Muscle of leg (tissue), 3 donors: ENCODE measurements at regions not wholly inside any gene's neighbourhood (a gene's known extent, or its start where the extent isn't known, plus 50 kb on each side); places are given as distances from the start of the nearest gene placed in this dataset.

ENCODE experiments used
- DNase-seq: peaks from one replicate; pipeline ENCODE4 v3.0.0; 2013
- H3K27ac ChIP-seq: one replicate; pipeline ENCODE4 v1.5.1; 2013; ENCODE audit warnings: mild to moderate bottlenecking, low read length, control low read depth
- H3K27me3 ChIP-seq: one replicate; pipeline ENCODE4 v1.6.1; 2013; ENCODE audit warnings: low read length; ENCODE audit not compliant: control insufficient read depth, insufficient read depth
- H3K36me3 ChIP-seq: one replicate; pipeline ENCODE4 v1.6.1; 2013; ENCODE audit warnings: low read length; ENCODE audit not compliant: control insufficient read depth, insufficient read depth
- H3K4me1 ChIP-seq: one replicate; pipeline ENCODE4 v1.6.1; 2013; ENCODE audit warnings: low read length; ENCODE audit not compliant: control insufficient read depth, insufficient read depth
- H3K4me3 ChIP-seq: one replicate; pipeline ENCODE4 v1.5.1; 2013; ENCODE audit warnings: low read length, control low read depth
- H3K9me3 ChIP-seq: replicated peaks from 2 replicates; pipeline ENCODE4 v1.6.1; 2013; ENCODE audit warnings: low read depth, low read length; ENCODE audit not compliant: control insufficient read depth
- WGBS: methylation state at CpG from one replicate; pipeline ENCODE4 v1.1.5; 2013; ENCODE audit warnings: missing lambda C conversion rate; ENCODE audit not compliant: insufficient coverage; 5-methylcytosine and 5-hydroxymethylcytosine counted together

GRCh38 chr13:56903710-56904282 lies 236.9 kb upstream of the PRR20A start:
- H3K4me3 ChIP-seq = no peak overlapping the region
- no peaks in the 10 kb centered on the region for H3K27me3 ChIP-seq
- no peaks in the 10 kb centered on the region for H3K36me3 ChIP-seq
- no peaks in the 10 kb centered on the region for H3K9me3 ChIP-seq
- no CpG with 5 or more reads among the region's 3 CpGs for WGBS
- no peak for DNase-seq
- no peaks in the 10 kb centered on the region for H3K4me1 ChIP-seq
- H3K27ac ChIP-seq = no peak overlapping the region

GRCh38 chr13:56906909-56907308 lies 233.8 kb upstream of the PRR20A start:
- Histone ChIP-seq H3K27me3 (no peaks in the 10 kb centered on the region), H3K9me3 (no peaks in the 10 kb centered on the region), H3K4me3 (no peak overlapping the region), H3K27ac (no peak overlapping the region), H3K4me1 (no peaks in the 10 kb centered on the region), H3K36me3 (no peaks in the 10 kb centered on the region)
- 40% methylated on average over 1 of the region's 1 CpG for WGBS
- no peak for DNase-seq

DNA sequence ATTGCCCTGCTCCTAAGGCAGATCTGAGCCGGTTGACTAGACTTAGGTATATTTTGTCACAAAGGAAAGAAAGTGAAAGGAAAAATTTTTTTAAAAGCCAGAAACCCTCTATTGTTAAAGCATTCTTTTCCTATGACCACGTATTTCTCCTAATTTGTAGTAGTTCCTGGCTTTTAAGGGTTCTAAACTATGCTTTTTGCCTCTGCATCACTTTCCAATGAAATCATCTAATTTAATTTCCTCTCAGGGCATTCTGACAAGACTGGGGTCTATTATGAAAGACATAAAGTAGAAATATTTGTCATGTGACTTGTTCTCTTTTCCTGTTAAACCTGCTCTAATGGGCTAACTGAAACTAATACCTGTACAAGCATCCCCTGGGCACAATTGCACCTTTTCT lies 233.0 kb upstream of the PRR20A start:
- Histone ChIP-seq H3K9me3 (no peaks in the 10 kb centered on the region), H3K27me3 (no peaks in the 10 kb centered on the region), H3K27ac (no peak overlapping the region), H3K36me3 (no peaks in the 10 kb centered on the region), H3K4me3 (no peak overlapping the region), H3K4me1 (no peaks in the 10 kb centered on the region)
- WGBS = no CpG with 5 or more reads among the region's 2 CpGs
- DNase-seq = peak; percentile 37

GRCh38 chr13:56909896-56910600 lies 230.7 kb upstream of the PRR20A start:
- Histone ChIP-seq H3K36me3 (no peaks in the 10 kb centered on the region), H3K9me3 (no peaks in the 10 kb centered on the region), H3K4me3 (no peak overlapping the region), H3K27me3 (no peaks in the 10 kb centered on the region), H3K27ac (no peak overlapping the region), H3K4me1 (no peaks in the 10 kb centered on the region)
- DNase-seq = no peak
- WGBS = 96% methylated on average over 25 of the region's 30 CpGs

DNA sequence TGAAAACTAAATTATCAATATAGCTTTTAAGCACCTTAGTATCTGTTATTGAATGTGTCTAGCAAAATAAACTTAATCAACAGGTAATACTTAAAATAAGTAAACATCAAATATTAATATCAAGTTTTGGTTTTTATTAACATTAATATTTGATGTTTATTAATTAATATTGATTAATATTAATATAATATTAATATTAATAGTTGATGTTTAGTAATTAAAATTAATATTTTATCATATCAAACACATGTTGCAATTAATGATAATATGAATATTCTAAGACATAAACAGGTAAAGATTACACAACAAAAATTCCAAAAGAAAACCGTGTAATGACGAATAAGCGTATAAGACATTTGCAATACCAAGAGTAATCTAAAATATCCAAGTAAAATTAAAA lies 222.8 kb upstream of the PRR20A start:
- no peak for DNase-seq
- Histone ChIP-seq H3K36me3 (no peaks in the 10 kb centered on the region), H3K4me3 (no peak overlapping the region), H3K27ac (no peak overlapping the region), H3K27me3 (no peaks in the 10 kb centered on the region), H3K9me3 (no peaks in the 10 kb centered on the region), H3K4me1 (no peaks in the 10 kb centered on the region)
- no CpG with 5 or more reads among the region's 3 CpGs for WGBS

- peak; percentile 92 for DNase-seq
- no peaks in the 10 kb centered on the region for H3K36me3 ChIP-seq
- no peak overlapping the region for H3K4me3 ChIP-seq
- H3K9me3 ChIP-seq = no peaks in the 10 kb centered on the region
- no peak overlapping the region for H3K27ac ChIP-seq
- WGBS = no CpG with 5 or more reads among the region's 2 CpGs
- H3K27me3 ChIP-seq = no peaks in the 10 kb centered on the region
- H3K4me1 ChIP-seq = no peaks in the 10 kb centered on the region
These were observed 217.0 kb upstream of the PRR20A start for GRCh38 chr13:56923626-56924140.

- no peak overlapping the region for H3K27ac ChIP-seq
- no peaks in the 10 kb centered on the region for H3K9me3 ChIP-seq
- WGBS = no CpG with 5 or more reads among the region's 2 CpGs
- H3K36me3 ChIP-seq = no peaks in the 10 kb centered on the region
- no peaks in the 10 kb centered on the region for H3K27me3 ChIP-seq
- DNase-seq = peak; percentile 18
- no peaks in the 10 kb centered on the region for H3K4me1 ChIP-seq
- no peak overlapping the region for H3K4me3 ChIP-seq
These were observed 216.3 kb upstream of the PRR20A start for GRCh38 chr13:56924401-56924800.

- H3K4me1 ChIP-seq = no peaks in the 10 kb centered on the region
- H3K27me3 ChIP-seq = no peaks in the 10 kb centered on the region
- no peak for DNase-seq
- WGBS = no CpG with 5 or more reads among the region's 1 CpG
- H3K36me3 ChIP-seq = no peaks in the 10 kb centered on the region
- no peak overlapping the region for H3K4me3 ChIP-seq
- H3K9me3 ChIP-seq = no peaks in the 10 kb centered on the region
- no peak overlapping the region for H3K27ac ChIP-seq
These were observed 208.6 kb upstream of the PRR20A start for GRCh38 chr13:56932104-56932503.

DNA sequence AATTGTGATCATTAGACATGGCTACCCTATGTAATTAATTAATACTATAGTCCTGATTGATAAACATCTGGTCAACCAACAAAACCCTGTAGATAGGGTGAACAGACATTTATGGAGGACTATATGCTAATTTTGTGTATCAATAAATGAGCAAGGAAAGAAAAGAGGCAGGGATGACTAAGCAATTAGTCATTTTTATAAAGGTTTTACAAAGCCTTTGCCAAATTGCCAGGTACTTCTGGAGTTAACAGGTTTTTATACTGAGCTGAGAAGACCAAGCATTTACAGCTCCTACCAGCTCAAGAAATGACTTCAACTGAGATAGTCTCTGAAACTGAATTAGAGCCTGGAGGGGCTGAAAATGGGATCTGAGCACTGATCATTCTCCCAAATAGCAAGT lies 186.8 kb upstream of the PRR20A start:
- Histone ChIP-seq H3K4me1 (no peaks in the 10 kb centered on the region), H3K36me3 (no peaks in the 10 kb centered on the region), H3K27ac (no peak overlapping the region), H3K4me3 (no peak overlapping the region), H3K27me3 (no peaks in the 10 kb centered on the region), H3K9me3 (no peaks in the 10 kb centered on the region)
- no peak for DNase-seq

DNA sequence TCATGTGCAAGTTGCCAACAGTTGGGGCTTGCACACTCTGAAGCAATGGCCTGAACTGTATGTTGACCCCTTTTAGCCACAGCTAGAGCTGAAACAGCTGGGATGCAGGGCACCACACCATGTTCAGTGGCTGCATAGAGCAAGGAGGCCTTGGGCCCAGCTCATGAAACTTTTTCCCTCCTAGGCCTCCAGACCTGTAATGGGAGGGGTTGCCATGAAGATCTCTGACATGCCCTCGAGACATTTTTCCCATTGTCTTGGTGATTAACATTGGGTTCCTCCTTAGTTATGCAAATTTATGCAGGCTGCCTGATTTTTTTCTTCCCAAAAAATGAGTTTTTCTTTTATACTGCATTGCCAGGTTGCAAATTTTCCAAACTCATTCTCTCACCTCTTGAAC lies 165.1 kb upstream of the PRR20A start:
- Histone ChIP-seq H3K27ac (no peak overlapping the region), H3K4me3 (no peak overlapping the region), H3K36me3 (no peaks in the 10 kb centered on the region), H3K27me3 (no peaks in the 10 kb centered on the region), H3K9me3 (no peaks in the 10 kb centered on the region), H3K4me1 (no peaks in the 10 kb centered on the region)
- no peak for DNase-seq
- 86% methylated on average over 1 of the region's 1 CpG for WGBS
